Activated naive CD8-positive, alpha-beta T cell treated with anti-CD3 and anti-CD28 coated beads, Interleukin-2, amount 50 U/mL, for 16 hours (primary cell): ENCODE measurements at regions not wholly inside any gene's neighbourhood (a gene's known extent, or its start where the extent isn't known, plus 50 kb on each side); places are given as distances from the start of the nearest gene placed in this dataset.

Source experiments
- DNase-seq: peaks from one replicate; pipeline ENCODE4 v3.0.0-alpha.2; 2020; ENCODE audit warnings: low read depth, low spot score

- DNase-seq: peak; percentile 51
These were observed 205.7 kb upstream of the ZPLD1 start for GRCh38 chr3:102229062-102229655.

GRCh38 chr3:102230057-102230456 is 204.8 kb upstream of the ZPLD1 start:
- no peak for DNase-seq

GRCh38 chr3:102233881-102234280 is 200.9 kb upstream of the ZPLD1 start:
- DNase-seq: no peak

GRCh38 chr3:102235679-102236078 is 199.1 kb upstream of the ZPLD1 start:
- DNase-seq: no peak

- no peak for DNase-seq
These were observed 197.6 kb upstream of the ZPLD1 start for GRCh38 chr3:102237181-102237580.

GRCh38 chr3:102237838-102238237 is 197.0 kb upstream of the ZPLD1 start:
- no peak for DNase-seq

GRCh38 chr3:102238362-102238761 is 196.5 kb upstream of the ZPLD1 start:
- DNase-seq: no peak

GRCh38 chr3:102240720-102241119 is 194.1 kb upstream of the ZPLD1 start:
- no peak for DNase-seq

- no peak for DNase-seq
These were observed 185.7 kb upstream of the ZPLD1 start for GRCh38 chr3:102248981-102249705.

- no peak for DNase-seq
These were observed 179.1 kb upstream of the ZPLD1 start for GRCh38 chr3:102255736-102256135.

- DNase-seq: no peak
These were observed 176.1 kb upstream of the ZPLD1 start for GRCh38 chr3:102258666-102259227.

- DNase-seq: no peak
These were observed 175.2 kb upstream of the ZPLD1 start for GRCh38 chr3:102259663-102260062.

- DNase-seq: no peak
These were observed 169.1 kb upstream of the ZPLD1 start for GRCh38 chr3:102265720-102266119.

GRCh38 chr3:102269406-102269805 is 165.4 kb upstream of the ZPLD1 start:
- no peak for DNase-seq

- no peak for DNase-seq
These were observed 144.6 kb upstream of the ZPLD1 start for GRCh38 chr3:102290241-102290640.

- no peak for DNase-seq
These were observed 139.1 kb upstream of the ZPLD1 start for GRCh38 chr3:102295756-102296155.

GRCh38 chr3:102297072-102297658 is 137.7 kb upstream of the ZPLD1 start:
- DNase-seq: no peak

- DNase-seq: no peak
These were observed 135.5 kb upstream of the ZPLD1 start for GRCh38 chr3:102299125-102299877.

GRCh38 chr3:102301155-102301880 is 133.5 kb upstream of the ZPLD1 start:
- no peak for DNase-seq

GRCh38 chr3:102302020-102302419 is 132.8 kb upstream of the ZPLD1 start:
- no peak for DNase-seq

- no peak for DNase-seq
These were observed 130.3 kb upstream of the ZPLD1 start for GRCh38 chr3:102304550-102304949.
